HG03066 (cell line): ENCODE measurements at regions not wholly inside any gene's neighbourhood (a gene's known extent, or its start where the extent isn't known, plus 50 kb on each side); places are given as distances from the start of the nearest gene placed in this dataset.

Experiments used
- ATAC-seq: cut with Tn5 transposase; IDR thresholded peaks from one replicate; pipeline ENCODE4 v1.9.1; 2021; ENCODE audit warnings: low read depth; ENCODE audit not compliant: unreplicated experiment

DNA sequence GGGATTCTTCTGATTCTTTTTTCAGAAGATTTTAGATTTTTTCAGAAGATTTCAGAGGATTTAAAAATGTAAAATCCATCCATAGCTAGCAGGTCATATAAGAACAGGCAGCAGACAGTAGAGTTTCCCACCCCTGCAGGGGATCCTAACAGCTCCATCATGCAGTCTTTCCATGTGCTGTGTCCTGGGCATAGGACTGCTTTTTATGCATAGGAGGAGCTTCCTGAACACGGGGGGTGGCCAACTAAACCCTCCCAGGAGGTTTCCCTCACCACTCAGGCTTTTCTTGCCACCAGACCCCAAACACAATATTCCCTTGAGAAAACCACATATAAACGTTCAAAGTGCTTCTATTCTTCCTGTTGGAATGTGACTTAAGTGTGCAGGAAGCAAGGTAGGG lies 90.1 kb upstream of the TNR start:
- ATAC-seq: no peak

DNA sequence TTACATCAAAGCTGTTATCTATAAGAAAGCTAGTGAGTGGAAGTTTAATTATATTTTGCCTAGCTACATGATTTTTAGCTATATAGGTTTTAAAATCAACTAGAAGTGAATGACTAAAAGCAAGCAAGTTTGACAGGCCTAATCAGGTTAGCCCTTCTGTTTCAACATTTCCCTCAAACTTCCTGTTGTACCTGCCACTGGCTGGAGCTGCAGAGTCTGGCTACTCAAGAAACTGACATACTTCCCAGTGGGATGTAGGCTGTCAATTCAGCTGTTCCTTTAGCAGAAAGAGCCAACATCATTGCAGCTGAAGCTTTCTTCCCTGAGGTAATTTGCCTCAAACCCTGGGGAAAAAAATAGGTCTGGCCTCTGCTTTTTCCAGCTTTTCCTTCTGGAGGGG lies 87.1 kb upstream of the TNR start:
- no peak for ATAC-seq

DNA sequence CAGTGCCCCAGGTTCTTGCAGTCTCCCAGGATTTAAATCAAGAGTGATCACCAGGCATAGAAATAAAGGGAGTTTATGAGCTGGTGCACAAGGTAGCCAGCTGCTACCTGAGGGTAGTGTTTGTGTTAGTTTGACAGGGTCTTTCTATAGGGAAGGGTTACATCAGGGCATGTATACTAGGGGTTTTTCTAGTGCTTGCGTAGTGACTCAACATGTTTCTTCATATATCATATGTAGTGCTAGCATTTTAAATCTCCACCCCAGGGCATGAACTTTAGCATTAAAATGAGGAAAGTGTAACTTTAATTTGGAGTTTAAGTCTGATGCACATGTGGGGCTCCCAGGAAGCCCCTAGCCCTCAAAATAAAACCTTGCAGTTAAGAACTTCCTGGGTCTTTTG lies 86.5 kb upstream of the TNR start:
- no peak for ATAC-seq

DNA sequence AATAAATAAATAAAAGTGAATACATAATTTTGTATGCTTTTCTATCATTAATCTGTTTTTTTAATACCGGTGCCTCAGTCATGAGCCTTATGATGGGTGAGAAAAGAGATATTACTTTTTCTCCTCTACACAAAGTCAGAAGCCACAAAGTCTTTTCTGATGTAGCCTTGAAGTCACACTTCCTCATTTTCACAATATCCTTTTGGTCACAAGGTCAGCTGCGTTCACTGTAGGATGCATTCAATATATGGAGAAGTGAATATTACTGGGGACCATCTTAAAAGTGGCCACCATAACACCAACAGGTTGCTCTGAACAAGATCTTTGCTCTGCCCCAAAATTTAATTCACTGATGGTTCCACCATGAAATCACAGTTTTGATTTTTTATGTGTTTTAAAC lies 83.3 kb upstream of the TNR start:
- no peak for ATAC-seq

DNA sequence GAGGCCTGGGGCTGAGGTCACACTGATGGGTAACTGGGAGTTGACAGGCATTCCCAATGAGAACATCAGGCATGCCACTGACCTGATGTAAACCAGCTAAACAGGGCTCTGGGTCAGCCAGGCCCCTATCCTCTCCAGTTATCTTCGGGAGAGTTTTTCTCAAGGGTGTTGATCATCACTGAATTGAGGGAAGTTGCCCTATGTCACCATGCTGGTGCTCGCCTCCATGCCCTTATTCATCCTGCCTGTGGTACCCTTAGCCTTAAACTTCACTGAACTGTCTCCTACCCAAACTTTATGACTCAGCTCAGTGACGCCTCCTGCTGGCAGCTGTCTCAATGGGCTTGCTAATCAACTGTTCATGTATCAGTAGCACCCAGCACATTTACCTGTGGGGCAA lies 80.7 kb upstream of the TNR start:
- no peak for ATAC-seq

DNA sequence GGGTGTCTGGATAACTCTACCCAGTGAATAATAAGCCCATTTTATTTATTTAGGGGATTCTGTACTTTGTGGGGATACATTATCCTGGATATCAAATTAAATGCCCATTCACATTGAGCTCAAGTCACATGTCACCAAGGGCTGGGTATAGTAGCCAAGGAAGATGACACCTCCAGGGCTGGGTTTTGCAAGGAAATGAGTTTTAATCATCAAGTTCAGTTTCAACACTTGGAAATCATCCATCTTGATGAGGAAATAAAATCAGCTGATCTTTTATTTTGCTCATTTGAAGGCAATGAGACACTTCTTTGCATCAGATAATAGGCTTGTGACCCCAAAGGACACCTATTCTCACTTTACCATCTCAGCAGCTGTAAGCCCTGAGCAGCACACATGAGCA lies 80.0 kb upstream of the TNR start:
- ATAC-seq: no peak

DNA sequence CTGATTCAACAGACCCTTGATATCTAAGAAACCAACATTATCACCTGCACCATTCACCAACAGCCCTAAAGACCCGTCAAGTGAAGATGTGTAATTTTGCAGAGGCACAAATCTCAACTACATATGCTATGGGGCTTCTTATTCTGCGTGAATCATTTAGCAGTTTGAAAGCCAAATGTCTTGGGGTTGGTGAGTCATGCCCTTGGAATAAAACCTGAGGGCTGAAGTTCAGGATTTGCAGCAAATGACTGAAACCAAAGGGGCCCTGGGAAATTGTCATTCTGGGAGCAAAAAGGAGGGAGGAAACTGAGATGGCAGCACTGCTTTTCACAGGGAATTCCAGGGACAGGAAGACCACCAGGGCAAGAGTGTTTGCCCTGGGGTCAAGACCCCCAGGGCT lies 79.2 kb upstream of the TNR start:
- ATAC-seq: no peak

DNA sequence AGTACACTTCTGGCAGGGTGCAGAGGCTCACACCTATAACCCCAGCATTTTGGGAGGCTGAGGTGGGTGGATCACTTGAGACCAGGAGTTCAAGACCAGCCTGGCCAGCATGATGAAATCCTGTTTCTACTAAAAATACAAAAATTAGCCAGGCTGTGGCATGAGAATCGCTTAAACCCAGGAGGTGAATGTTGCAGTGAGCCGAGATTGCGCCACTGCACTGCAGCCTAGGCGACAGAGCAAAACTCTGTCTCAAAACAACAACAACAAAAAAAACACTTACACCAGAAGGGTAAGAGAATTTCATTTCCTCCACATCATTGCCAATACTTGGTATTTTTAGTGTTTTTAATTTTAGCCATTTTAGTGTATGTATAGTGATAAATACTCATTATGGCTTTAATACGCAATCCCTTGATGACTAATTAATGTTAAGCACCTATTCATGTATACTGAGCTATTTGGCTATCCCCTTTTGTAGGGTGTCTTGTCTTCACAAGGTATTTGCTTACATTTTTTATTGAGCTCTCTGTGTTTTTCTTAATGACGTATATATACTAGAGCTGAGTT lies 77.1 kb upstream of the TNR start:
- no peak for ATAC-seq

DNA sequence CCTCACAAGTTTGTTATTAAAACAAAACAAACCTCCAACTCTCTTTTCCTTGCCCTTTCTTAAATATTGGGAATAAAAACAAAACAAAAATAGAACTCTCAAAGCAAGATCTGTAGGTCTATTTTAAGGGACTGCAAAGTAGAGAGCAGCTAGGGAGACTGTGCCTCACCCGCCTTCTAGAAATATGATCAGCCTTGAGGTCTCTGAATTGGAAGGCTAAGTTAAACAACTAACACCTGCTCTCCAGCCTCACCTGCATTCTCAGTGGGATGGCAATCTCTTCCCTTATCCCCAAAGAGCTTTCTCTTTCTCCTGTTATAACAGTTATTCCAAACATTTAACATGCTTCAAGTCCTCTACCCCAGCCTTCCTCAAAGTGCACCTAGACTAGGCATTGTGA lies 75.5 kb upstream of the TNR start:
- ATAC-seq: no peak

DNA sequence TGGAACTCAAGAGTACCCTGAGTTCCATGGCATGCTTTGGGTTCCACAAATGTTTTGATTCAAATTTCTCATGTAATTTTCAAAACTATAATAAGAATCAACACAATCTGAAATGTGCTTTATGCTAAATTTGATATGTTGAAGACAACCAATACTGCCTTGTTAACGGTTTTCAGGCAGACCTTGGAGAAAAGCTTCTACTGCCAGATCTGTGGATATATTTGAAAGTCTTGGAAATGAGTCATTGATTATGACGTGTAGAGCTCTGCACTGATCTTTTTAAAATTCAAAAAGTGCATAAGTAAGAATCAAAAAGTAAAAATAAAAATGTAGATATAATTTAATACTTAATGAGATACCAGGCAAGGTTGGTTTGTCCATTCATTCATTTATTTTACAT lies 74.0 kb upstream of the TNR start:
- no peak for ATAC-seq

DNA sequence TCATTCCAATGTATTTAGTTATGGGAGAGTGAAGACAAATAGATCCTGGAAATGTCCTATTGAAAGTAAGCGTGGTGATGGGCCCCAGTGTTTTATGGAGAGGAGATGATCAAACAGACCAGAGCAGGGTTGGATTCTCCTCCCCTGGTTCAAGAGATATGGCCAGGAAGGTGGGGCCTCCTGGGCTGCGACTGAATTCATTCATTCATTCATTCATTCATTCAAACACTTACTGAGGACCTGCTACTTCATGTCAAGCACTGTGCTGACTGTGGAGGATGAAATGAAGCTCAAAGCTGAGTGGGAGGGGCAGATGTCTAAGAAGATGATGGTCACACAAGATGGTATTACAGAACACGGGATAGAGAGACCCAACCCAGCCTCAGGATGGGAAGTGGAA lies 71.5 kb upstream of the TNR start:
- ATAC-seq: no peak

DNA sequence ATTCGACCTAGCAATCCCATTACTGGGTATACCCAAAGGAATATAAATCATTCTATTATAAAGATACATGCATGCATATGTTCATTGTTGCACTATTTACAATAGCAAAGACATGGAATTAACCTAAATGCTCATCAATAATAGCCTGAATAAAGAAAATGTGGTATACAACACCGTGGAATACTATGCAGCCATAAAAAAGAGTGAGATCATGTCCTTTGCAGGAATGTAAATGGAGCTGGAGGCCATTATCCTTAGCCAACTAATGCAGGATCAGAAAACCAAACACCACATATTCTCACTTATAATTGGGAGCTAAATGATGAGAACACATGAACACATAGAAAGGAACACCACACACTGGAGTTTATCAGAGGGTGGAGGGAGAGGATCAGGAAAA lies 69.5 kb upstream of the TNR start:
- ATAC-seq: no peak

DNA sequence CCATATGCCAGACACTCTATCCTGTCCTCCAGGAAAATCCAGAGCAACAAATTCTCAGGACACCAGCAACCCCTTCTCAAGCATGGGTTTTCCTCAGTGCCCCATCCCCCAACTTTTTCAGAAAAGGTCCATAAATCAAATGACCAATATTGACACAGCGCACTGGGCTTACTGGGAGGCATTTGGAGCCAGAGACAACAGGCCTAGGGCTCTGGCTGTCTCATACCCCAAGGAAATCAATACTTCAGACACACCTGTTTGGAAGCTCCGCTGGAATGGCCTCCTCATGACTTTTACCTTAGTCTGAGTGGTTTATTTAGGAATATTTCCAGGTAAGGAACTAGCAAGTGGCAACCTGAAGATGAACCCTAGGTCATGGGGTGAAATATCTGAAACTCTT lies 66.9 kb upstream of the TNR start:
- ATAC-seq: no peak

DNA sequence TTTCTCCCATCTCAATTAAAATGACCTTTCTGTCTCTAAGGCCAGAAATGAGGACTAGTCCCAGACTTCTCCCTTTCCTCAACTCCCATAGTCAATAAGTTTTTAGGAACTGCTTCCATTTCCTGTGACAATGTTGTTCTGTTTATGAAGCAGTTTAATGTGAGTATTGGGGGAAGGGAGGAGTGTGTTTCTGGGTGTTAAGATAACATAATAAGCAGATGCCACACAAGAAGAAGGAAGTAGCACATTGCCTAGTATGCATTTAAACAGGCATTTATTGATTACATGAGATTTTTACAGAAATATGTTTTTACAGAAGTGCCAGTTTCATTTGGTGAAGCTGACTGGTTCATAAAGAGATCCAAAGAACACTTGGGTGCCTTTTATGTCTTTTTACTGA lies 65.6 kb upstream of the TNR start:
- ATAC-seq: no peak

DNA sequence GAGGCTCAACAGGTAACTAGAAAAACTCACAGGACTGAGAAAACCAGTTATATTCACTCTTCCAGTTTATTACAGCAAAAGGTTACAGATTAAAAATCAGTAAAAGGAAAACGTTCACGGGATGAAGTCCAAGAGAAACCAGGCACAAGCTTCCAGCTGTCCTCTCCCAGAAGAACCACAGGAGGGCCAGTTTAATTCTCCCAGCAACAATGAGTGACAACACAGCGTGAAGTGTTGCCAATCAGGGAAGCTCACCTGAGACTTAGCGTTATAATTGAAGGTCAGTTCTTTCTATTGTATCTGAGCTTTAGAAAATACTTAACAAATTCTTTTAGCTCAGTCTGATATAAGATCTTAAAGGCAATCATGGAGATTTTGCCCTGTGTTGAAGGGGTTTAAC lies 65.2 kb upstream of the TNR start:
- no peak for ATAC-seq

DNA sequence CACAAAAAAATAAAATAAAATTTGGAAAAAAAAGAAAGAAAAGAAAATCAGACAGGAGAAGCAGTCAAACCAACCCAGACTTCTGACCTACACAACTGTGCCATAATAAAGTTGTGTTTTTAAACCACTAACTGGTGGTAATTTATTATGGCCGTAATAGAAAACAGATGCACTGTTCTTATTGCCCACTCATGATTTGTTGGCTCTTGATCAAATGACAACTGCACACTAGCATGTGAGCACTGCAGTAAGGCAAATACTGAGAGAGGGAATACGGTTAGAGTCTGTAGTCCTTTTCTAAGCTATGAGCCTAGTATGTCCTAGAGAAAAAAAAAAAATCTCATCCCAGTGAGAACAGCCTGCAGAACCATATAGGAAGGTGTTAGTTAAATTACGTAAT lies 61.2 kb upstream of the TNR start:
- no peak for ATAC-seq

DNA sequence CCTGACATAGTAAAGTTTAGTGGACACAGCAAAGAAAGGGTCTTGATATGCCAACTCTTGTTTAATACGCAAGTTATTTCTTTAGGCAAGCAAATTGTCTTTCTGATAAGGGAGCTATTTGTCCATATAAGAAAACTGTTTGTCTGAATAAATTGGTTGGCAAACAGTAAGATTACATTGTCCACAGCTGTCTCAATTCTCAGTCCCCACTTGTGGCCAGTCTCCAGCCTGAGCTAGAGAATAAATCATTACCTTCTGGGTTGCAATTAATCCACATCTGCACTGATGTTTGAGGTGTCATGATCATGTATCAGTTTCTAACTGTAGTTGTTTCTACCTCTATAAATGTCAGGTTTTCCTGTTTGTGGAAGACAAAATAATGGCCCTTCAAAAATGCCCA lies 60.0 kb upstream of the TNR start:
- ATAC-seq: no peak

DNA sequence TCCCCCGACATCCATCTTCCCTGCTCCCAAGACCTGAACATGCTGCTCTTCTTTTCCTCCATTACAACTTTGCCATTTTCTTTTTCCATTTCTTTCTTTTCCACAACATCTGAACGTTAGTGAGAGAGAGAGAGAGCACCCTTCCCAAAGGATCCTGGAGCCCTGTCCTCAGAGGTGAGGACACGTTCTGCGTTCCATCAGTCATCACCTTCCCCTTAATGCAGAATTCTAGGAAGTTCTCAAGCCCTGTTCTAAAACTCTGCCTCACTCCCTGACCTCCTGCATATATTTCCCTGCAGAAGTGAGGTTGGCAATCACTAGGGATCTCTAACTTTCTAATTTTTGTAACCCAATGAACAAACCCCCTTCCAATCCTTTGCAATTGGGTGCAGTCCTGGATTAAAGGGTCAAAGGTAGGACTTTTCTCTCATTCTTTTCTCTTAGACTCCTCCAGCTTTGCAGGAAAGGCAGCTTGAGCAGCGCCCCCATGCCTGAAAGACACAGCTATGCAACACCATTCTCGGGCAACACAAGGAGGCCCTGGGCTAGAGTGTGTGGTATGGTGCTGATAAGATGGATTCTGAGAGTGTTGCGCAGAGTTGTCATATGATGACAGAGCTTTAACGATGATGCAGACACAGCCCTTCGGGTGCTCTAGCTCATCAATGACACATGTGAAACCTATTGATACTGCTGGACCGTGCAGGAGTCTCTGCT lies 59.2 kb upstream of the TNR start:
- ATAC-seq: no peak

DNA sequence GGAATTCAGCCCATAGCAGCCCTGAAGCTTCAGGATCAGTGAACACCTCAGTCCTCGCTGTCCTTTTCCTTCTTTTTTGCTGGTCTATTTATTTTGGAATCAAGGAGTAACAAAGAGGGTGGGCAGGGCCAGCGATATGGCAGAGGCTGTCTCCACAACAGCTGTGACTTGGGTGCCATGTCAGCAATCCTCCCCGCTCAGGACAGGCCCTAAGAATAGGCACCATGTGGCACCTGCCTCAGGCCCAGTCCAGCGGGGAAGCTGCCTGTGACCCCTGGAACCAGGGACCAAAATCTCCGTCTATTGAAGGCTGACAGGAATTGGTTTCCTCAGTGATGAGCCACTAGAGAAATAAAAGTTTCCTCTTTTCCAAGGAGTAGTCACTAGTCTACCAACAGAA lies 58.6 kb upstream of the TNR start:
- no peak for ATAC-seq

DNA sequence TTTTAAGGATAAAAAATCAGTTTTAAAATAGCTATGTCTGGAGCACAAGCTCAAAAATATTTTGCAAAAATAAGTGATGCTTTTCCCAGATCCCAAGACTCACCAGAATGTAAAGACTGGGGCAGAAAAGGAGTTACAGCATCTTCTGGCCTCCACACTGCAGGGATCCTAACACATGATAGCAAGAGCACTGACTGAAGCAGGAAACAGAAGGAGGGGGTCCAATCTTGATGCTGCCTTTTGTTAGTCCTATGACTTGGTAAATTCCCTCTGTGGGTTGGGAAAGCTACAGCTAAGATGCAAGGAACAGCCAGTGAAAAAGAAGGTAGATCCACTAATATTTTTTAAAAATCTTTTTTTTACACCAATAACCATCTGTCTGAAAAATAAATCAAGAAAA lies 54.2 kb upstream of the TNR start:
- ATAC-seq: no peak

DNA sequence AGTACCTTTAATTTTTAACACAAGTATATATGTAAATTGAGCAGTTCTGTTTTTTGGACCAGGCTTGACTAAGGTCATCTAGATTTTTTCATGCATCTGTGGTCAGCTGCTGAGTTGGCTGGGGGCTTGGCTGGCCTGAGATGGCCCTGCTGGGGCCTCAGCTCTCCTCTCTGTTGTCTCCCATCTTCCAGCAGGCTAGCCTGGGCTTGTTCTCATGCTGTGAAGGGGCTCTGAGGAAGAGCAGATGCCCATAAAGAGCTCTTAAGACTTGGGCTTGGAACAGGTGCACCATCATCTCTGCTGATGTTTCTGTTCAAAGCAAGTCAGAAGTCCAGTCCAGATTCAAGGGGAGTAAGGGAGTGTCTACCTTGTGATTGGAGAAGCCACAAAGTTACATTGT lies 51.2 kb upstream of the TNR start:
- no peak for ATAC-seq

DNA sequence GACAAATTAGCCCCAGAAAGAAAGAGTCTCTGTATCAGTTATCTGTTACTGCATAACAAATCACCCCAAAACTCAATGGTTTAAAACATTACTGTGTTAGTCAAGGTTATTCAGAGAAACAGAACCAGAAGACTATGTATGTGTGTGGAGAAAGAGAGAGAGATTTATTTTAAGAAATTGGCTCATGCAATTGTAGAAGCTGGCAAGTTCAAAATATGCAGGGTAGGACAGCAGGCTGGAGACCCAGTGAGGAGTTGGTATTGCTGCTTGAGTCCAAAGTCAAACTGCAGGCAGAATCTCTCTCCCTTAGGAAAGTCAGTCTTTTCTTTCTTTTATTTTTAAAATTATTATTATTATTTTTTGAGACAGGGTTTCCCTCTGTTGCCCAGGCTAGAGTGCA lies 50.2 kb upstream of the TNR start:
- ATAC-seq: no peak
